A549 (cell line): ENCODE measurements at regions not wholly inside any gene's neighbourhood (a gene's known extent, or its start where the extent isn't known, plus 50 kb on each side); places are given as distances from the start of the nearest gene placed in this dataset.

Source experiments
- ATAC-seq, 2 experiments: fragments of 200-7000 bp in 1 of 2; fragments of >200 bp in 1 of 2; cut with Nextera tagmentation in 1 of 2; cut with Tn5 transposase in 1 of 2; 3 replicates each; pipeline versions ENCODE4 v1.8.0 to v1.9.1; 2018 to 2020; ENCODE audit warnings: mild to moderate bottlenecking in 1 of 2, moderate library complexity in 1 of 2
- CTCF ChIA-PET: fragments of 300-600 bp; sonication (Branson Sonifier 250); formaldehyde crosslinking; extraction: SDS; loops from one replicate; lab custom pipeline; 2021; ENCODE audit warnings: antibody characterized with exemption, inconsistent platforms; lab: Yijun Ruan, JAX
- POLR2A ChIA-PET: fragments of 350-600 bp; formaldehyde crosslinking; extraction: SDS; loops from one replicate; lab custom pipeline; 2021; ENCODE audit warnings: antibody characterized with exemption, inconsistent platforms; lab: Yijun Ruan, JAX
- DNase-seq, 2 experiments: peaks; one replicate each; pipeline versions ENCODE4 v3.0.0 to v3.0.0-alpha.2; 2011 to 2016; ENCODE audit warnings: low read depth in 1 of 2, low spot score in 1 of 2
- FAIRE-seq: peaks from 2 replicates; lab custom pipeline; 2011; peaks lifted over from hg19 to GRCh38; lab: Jason Lieb, UNC
- H3K27ac ChIP-seq, 2 experiments: fragments of >200 bp; sonication (Bioruptor Twin); formaldehyde crosslinking; 3 replicates each; pipeline ENCODE4 v1.5.1; 2016 to 2017
- H3K4me1 ChIP-seq: fragments of >200 bp; sonication (Bioruptor Twin); formaldehyde crosslinking; 3 replicates; pipeline ENCODE4 v1.6.1; 2016
- H3K4me2 ChIP-seq: fragments of >200 bp; sonication (Bioruptor Twin); formaldehyde crosslinking; 3 replicates; pipeline ENCODE4 v1.6.1; 2016
- H3K4me3 ChIP-seq: fragments of >200 bp; sonication (Bioruptor Twin); formaldehyde crosslinking; 3 replicates; pipeline ENCODE4 v1.5.1; 2016
- H3K9me3 ChIP-seq: fragments of >200 bp; sonication (Bioruptor Twin); formaldehyde crosslinking; 3 replicates; pipeline ENCODE4 v1.6.1; 2016
- BHLHE40 ChIP-seq: IDR thresholded peaks from 2 replicates; pipeline ENCODE4 v1.6.1; 2012; ENCODE audit warnings: low read depth, low read length, inconsistent platforms
- CBX2 ChIP-seq: fragments of 200-600 bp; sonication (generic); IDR thresholded peaks from 2 replicates; pipeline ENCODE4 v1.6.1; 2016; ENCODE audit warnings: low read depth, mild to moderate bottlenecking, borderline replicate concordance
- CEBPB ChIP-seq, 2 experiments: fragments of >200 bp in 1 of 2; sonication (Bioruptor Twin) in 1 of 2; formaldehyde crosslinking in 1 of 2; IDR thresholded peaks; 2 replicates each; pipeline ENCODE4 v1.6.1; 2012 to 2016
- EP300 ChIP-seq, 2 experiments: fragments of >200 bp; sonication (Bioruptor Twin); formaldehyde crosslinking; IDR thresholded peaks; 2 replicates in 1 of 2; 3 replicates in 1 of 2; pipeline ENCODE4 v1.6.1; 2016 to 2017
- ESRRA ChIP-seq: fragments of 150-350 bp; IDR thresholded peaks from 2 replicates; pipeline ENCODE4 v1.6.1; 2014; ENCODE audit warnings: mild to moderate bottlenecking, low read length, borderline replicate concordance
- FOSB ChIP-seq: fragments of 250-450 bp; sonication (Bioruptor Pico); IDR thresholded peaks from 2 replicates; pipeline ENCODE4 v1.5.0; 2020; ENCODE audit warnings: mild to moderate bottlenecking, moderate library complexity
- FOXS1 ChIP-seq: fragments of 250-450 bp; sonication (Bioruptor Pico); IDR thresholded peaks from 2 replicates; pipeline ENCODE4 v1.5.0; 2020; ENCODE audit warnings: mild to moderate bottlenecking, moderate library complexity
- HEYL ChIP-seq: fragments of 250-450 bp; sonication (Bioruptor Pico); IDR thresholded peaks from 2 replicates; pipeline ENCODE4 v1.8.0; 2021; ENCODE audit warnings: mild to moderate bottlenecking, moderate library complexity
- HOXA7 ChIP-seq: fragments of 250-450 bp; sonication (Bioruptor Pico); IDR thresholded peaks from 2 replicates; pipeline ENCODE4 v1.5.0; 2020; ENCODE audit warnings: mild to moderate bottlenecking, moderate library complexity
- HOXB5 ChIP-seq: fragments of 250-450 bp; sonication (Bioruptor Pico); IDR thresholded peaks from 2 replicates; pipeline ENCODE4 v1.5.0; 2020; ENCODE audit warnings: mild to moderate bottlenecking, moderate library complexity
- KDM1A ChIP-seq: fragments of 200-600 bp; sonication (generic); IDR thresholded peaks from 2 replicates; pipeline ENCODE4 v1.6.1; 2016; ENCODE audit warnings: low read depth, mild to moderate bottlenecking
- KDM5A ChIP-seq: fragments of 200-600 bp; sonication (generic); IDR thresholded peaks from 2 replicates; pipeline ENCODE4 v1.6.1; 2016; ENCODE audit warnings: antibody characterized with exemption, mild to moderate bottlenecking
- MAFK ChIP-seq: fragments of 450-650 bp; IDR thresholded peaks from 2 replicates; pipeline ENCODE4 v1.6.1; 2014; ENCODE audit not compliant: partially characterized antibody
- NFE2L2 ChIP-seq: fragments of 150-350 bp; conservative IDR thresholded peaks from 2 replicates; pipeline ENCODE4 v1.6.1; 2014; ENCODE audit warnings: low read length
- PHF8 ChIP-seq: fragments of 200-600 bp; sonication (generic); IDR thresholded peaks from 2 replicates; pipeline ENCODE4 v1.6.1; 2016; ENCODE audit warnings: low read depth, mild to moderate bottlenecking, antibody characterized with exemption, moderate library complexity, borderline replicate concordance
- POLR2AphosphoS2 ChIP-seq: conservative IDR thresholded peaks from 2 replicates; pipeline ENCODE4 v1.6.1; 2012; ENCODE audit warnings: low read length, improper control_type of control experiment, inconsistent platforms
- RCOR1 ChIP-seq: fragments of 150-350 bp; IDR thresholded peaks from 2 replicates; pipeline ENCODE4 v1.6.1; 2014; ENCODE audit warnings: antibody characterized with exemption, low read length, low read depth
- RNF2 ChIP-seq: fragments of 200-600 bp; sonication (generic); IDR thresholded peaks from 2 replicates; pipeline ENCODE4 v1.6.1; 2016; ENCODE audit warnings: low read depth, mild to moderate bottlenecking, antibody characterized with exemption, moderate library complexity, borderline replicate concordance
- TP53 ChIP-seq: fragments of 250-450 bp; sonication (Bioruptor Pico); IDR thresholded peaks from 2 replicates; pipeline ENCODE4 v1.5.0; 2021; ENCODE audit warnings: mild to moderate bottlenecking, moderate library complexity
- WGBS: methylation state at CpG from one replicate; pipeline ENCODE4 v1.1.6; 2017; ENCODE audit errors: missing lambda C conversion rate; 5-methylcytosine and 5-hydroxymethylcytosine counted together
- TF ChIP-seq, protein P1 (sequence below): fragments of 150-350 bp; IDR thresholded peaks from 2 replicates; pipeline ENCODE4 v1.6.1; 2014; ENCODE audit warnings: low read depth, mild to moderate bottlenecking, low read length
- TF ChIP-seq, protein P2 (sequence below): fragments of 450-650 bp; IDR thresholded peaks from 2 replicates; pipeline ENCODE4 v1.6.1; 2014; ENCODE audit warnings: antibody characterized with exemption
- TF ChIP-seq, protein P3 (sequence below): fragments of >200 bp; sonication (Bioruptor Twin); formaldehyde crosslinking; IDR thresholded peaks from 3 replicates; pipeline ENCODE4 v1.5.1; 2016
- TF ChIP-seq, protein P4 (sequence below): fragments of 250-450 bp; sonication (Bioruptor Pico); IDR thresholded peaks from 2 replicates; pipeline ENCODE4 v1.5.0; 2020; ENCODE audit warnings: low read depth, mild to moderate bottlenecking, moderate library complexity
- TF ChIP-seq, protein P5 (sequence below): fragments of 250-450 bp; sonication (Bioruptor Pico); IDR thresholded peaks from 2 replicates; pipeline ENCODE4 v1.5.0; 2021; ENCODE audit warnings: mild to moderate bottlenecking, moderate library complexity, borderline replicate concordance
- TF ChIP-seq, protein P6 (sequence below): IDR thresholded peaks from 2 replicates; pipeline ENCODE4 v1.6.1; 2012; ENCODE audit warnings: low read depth, borderline replicate concordance

DNA sequence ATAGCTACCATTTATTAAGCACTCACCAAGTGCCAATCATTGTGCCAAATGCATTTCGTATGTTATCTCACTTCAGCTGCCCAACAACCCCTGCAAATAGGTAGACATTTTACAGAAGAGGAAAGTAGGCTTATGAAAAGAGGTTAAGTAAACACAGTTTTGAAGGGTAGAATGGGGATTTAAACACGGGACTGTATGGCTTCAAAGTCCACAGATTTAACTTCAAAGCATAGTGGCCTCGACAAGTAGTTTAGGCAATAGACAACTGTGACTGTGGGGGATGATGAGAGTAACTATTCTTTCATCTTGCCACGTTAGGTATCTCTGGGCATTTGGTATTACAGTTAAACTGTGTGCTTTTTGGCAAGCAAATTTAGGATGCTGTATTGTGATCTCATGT is 266.8 kb upstream of the SRRM4 start:
- no peaks in the 10 kb centered on the region for H3K4me1 ChIP-seq
- FAIRE-seq (no peak), DNase-seq (no peak), ATAC-seq (no peak)
- no peak for TF ChIP-seq HOXB5
- no peak for TF ChIP-seq ESRRA
- TF ChIP-seq, protein P1, sequence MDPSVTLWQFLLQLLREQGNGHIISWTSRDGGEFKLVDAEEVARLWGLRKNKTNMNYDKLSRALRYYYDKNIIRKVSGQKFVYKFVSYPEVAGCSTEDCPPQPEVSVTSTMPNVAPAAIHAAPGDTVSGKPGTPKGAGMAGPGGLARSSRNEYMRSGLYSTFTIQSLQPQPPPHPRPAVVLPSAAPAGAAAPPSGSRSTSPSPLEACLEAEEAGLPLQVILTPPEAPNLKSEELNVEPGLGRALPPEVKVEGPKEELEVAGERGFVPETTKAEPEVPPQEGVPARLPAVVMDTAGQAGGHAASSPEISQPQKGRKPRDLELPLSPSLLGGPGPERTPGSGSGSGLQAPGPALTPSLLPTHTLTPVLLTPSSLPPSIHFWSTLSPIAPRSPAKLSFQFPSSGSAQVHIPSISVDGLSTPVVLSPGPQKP: no peak
- no peak for TF ChIP-seq FOXS1 (CRISPR knock-in tag)
- TF ChIP-seq, protein P2, sequence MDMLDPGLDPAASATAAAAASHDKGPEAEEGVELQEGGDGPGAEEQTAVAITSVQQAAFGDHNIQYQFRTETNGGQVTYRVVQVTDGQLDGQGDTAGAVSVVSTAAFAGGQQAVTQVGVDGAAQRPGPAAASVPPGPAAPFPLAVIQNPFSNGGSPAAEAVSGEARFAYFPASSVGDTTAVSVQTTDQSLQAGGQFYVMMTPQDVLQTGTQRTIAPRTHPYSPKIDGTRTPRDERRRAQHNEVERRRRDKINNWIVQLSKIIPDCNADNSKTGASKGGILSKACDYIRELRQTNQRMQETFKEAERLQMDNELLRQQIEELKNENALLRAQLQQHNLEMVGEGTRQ: no peak
- no peak for TF ChIP-seq PHF8
- TF ChIP-seq, protein P3, sequence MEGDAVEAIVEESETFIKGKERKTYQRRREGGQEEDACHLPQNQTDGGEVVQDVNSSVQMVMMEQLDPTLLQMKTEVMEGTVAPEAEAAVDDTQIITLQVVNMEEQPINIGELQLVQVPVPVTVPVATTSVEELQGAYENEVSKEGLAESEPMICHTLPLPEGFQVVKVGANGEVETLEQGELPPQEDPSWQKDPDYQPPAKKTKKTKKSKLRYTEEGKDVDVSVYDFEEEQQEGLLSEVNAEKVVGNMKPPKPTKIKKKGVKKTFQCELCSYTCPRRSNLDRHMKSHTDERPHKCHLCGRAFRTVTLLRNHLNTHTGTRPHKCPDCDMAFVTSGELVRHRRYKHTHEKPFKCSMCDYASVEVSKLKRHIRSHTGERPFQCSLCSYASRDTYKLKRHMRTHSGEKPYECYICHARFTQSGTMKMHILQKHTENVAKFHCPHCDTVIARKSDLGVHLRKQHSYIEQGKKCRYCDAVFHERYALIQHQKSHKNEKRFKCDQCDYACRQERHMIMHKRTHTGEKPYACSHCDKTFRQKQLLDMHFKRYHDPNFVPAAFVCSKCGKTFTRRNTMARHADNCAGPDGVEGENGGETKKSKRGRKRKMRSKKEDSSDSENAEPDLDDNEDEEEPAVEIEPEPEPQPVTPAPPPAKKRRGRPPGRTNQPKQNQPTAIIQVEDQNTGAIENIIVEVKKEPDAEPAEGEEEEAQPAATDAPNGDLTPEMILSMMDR: no peak
- no peak for TF ChIP-seq NFE2L2
- no peak for TF ChIP-seq BHLHE40
- TF ChIP-seq RNF2: no peak
- TF ChIP-seq CEBPB (IDR thresholded peaks at IDR 0.05): no peak
- TF ChIP-seq, protein P4, sequence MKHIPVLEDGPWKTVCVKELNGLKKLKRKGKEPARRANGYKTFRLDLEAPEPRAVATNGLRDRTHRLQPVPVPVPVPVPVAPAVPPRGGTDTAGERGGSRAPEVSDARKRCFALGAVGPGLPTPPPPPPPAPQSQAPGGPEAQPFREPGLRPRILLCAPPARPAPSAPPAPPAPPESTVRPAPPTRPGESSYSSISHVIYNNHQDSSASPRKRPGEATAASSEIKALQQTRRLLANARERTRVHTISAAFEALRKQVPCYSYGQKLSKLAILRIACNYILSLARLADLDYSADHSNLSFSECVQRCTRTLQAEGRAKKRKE (CRISPR knock-in tag): no peak
- TF ChIP-seq FOSB (CRISPR knock-in tag): no peak
- no peak for TF ChIP-seq MAFK
- TF ChIP-seq EP300 (IDR thresholded peaks at IDR 0.05): no peak
- no peak for TF ChIP-seq KDM5A
- TF ChIP-seq, protein P5, sequence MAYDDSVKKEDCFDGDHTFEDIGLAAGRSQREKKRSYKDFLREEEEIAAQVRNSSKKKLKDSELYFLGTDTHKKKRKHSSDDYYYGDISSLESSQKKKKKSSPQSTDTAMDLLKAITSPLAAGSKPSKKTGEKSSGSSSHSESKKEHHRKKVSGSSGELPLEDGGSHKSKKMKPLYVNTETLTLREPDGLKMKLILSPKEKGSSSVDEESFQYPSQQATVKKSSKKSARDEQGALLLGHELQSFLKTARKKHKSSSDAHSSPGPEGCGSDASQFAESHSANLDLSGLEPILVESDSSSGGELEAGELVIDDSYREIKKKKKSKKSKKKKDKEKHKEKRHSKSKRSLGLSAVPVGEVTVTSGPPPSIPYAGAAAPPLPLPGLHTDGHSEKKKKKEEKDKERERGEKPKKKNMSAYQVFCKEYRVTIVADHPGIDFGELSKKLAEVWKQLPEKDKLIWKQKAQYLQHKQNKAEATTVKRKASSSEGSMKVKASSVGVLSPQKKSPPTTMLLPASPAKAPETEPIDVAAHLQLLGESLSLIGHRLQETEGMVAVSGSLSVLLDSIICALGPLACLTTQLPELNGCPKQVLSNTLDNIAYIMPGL: no peak
- H3K4me3 ChIP-seq: no peak overlapping the region
- POLR2A ChIA-PET: no interaction called here
- no peaks in the 10 kb centered on the region for H3K9me3 ChIP-seq
- H3K27ac ChIP-seq: no peak overlapping the region
- 2% methylated on average over 4 of the region's 4 CpGs for WGBS
- CTCF ChIA-PET: interaction anchor here (1.2 to 2.3 kb wide), 3 partner anchors 8 to 15 kb away, joined by 3 to 7 read pairs (median 3); no protein-coding TSS in a partner anchor
- H3K4me2 ChIP-seq: no peak overlapping the region

DNA sequence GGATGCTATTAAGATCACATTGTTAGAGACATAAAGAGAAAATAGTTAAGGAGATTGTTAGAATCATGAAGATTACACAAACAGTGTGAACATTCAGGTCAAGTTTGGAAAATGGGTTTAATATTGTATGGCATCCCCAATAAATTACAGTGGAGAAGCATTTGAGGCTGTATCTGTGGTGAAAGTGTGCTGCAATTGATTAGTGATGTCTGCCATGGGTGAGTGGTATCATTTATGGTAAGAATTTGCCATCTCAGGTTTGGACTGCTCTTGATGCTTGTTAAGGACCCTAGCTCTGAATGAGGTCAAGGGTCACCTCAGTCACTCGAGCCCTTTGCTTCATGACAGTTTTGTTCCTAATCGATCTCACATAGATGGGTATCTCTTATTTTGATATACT is 265.7 kb upstream of the SRRM4 start:
- 4% methylated on average over 2 of the region's 2 CpGs for WGBS
- TF ChIP-seq RCOR1: no peak
- TF ChIP-seq FOSB (CRISPR knock-in tag): no peak
- no peak for TF ChIP-seq HOXA7 (CRISPR knock-in tag)
- TF ChIP-seq, protein P6, sequence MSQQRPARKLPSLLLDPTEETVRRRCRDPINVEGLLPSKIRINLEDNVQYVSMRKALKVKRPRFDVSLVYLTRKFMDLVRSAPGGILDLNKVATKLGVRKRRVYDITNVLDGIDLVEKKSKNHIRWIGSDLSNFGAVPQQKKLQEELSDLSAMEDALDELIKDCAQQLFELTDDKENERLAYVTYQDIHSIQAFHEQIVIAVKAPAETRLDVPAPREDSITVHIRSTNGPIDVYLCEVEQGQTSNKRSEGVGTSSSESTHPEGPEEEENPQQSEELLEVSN: no peak
- TF ChIP-seq HEYL (CRISPR knock-in tag): no peak
- no peak for TF ChIP-seq TP53 (CRISPR knock-in tag)
- no peak for TF ChIP-seq KDM1A
- TF ChIP-seq PHF8: no peak
- no peak for TF ChIP-seq CBX2
- TF ChIP-seq, protein P4 (CRISPR knock-in tag): no peak
- no peak for TF ChIP-seq POLR2AphosphoS2
- Histone ChIP-seq H3K4me2 (no peak overlapping the region), H3K4me3 (no peak overlapping the region), H3K9me3 (no peaks in the 10 kb centered on the region), H3K4me1 (no peaks in the 10 kb centered on the region), H3K27ac (no peak overlapping the region)
- POLR2A ChIA-PET: no interaction called here
- FAIRE-seq (no peak), ATAC-seq (no peak), DNase-seq (no peak)
- CTCF ChIA-PET: interaction anchor here (1.1 to 2.3 kb wide), 2 partner anchors 11 to 119 kb away, joined by 3 to 7 read pairs; no protein-coding TSS in a partner anchor
